ENCODE measurements at regions not wholly inside any gene's neighbourhood (a gene's known extent, or its start where the extent isn't known, plus 50 kb on each side); places are given as distances from the start of the nearest gene placed in this dataset.

DNA sequence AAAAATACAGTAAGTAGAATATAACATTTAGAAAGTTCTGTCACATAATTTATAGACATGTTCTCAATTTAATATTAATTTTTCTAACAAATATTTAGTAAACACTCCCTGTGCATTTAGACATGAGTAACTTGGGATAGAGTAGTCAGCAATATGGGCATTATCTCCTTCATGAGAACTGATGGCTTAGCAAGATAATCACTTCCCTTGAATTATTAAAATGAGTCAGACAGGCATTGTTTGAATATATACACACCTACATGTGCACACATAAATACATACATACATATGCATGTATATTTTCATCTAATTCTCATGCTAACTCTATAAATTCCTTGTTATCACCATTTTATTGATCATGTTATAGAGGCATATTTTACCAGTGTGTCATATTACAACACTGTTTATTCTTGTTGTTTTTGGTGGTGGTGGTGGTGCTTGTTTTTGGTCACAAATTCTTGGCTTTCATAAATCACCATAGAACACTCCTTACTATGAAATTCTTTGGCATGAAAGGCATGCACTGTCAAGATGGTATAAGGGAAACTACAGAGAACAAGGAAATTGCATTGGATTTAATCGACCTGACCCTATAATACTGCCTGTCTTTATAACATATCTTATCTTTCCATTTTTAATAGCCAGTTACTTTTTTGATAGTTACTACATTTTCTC, 434.5 kb upstream of the MANEA start:
- DNase-seq: no peak

DNA sequence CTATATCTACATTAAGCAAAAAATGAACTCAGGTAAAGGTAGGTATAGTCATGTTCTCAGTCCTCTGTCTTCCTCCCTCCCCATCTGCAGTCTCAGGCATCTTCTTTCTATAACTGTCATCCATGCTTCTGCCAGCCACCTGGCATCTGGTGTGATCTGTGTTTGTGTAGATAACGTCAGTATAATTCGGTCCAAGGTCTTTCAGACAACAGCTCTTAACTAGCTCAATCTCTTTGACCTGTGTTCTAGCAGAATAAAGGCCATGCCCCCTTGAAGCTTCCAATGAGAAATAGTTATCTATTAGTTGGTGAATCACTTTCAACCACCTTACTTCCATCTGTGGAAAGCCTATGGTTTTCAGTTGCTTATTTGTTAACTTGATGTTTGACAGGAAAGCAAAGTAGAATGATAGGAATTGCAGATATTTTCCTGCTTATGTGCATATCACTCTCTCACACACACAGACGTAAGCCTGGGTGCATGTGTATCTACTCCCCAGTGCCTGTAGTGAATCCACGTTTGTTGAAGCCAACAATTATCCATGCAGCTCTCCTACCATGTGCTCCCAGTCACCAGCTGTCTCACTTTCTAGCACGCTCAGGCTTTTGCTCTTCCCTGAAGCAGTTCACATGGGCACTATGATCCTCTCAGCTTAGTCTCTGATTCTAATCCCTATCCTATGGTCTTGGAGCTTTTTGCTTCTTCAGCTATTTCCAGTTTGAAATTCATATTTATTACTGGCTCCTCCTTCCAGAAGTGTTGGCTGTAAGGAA, 433.7 kb upstream of the MANEA start:
- DNase-seq: no peak

- no peak for DNase-seq
Observed at GRCh38 chr6:95145457-95145856, 431.9 kb upstream of the MANEA start.

GRCh38 chr6:95159557-95159956, 417.8 kb upstream of the MANEA start:
- no peak for DNase-seq

- DNase-seq: no peak
Observed at GRCh38 chr6:95169775-95170174, 407.6 kb upstream of the MANEA start.

- DNase-seq: no peak
Observed at GRCh38 chr6:95175927-95176675, 401.2 kb upstream of the MANEA start.

DNA sequence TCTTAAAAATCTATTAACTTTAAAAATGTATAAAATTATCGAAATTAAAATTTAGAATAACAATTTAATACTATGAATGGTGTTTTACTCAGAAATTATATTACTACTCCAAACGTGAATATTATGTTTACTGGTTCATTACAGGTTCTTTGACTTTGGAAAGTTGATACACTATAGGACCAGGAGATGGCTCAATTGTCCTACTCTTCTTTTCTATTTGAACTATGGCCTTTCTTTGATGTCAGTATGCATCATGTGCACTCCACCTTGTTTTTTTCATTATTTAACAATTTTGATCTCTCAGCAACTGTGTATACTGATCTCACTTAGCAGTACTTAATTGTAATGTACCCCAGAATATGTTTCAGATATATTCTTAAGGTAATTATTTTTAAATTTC, 391.5 kb upstream of the MANEA start:
- DNase-seq: no peak

- no peak for DNase-seq
Observed at GRCh38 chr6:95186710-95187109, 390.6 kb upstream of the MANEA start.

- no peak for DNase-seq
Observed at GRCh38 chr6:95197590-95197989, 379.7 kb upstream of the MANEA start.

GRCh38 chr6:95203153-95203754, 374.1 kb upstream of the MANEA start:
- DNase-seq: no peak

GRCh38 chr6:95204178-95204577, 373.2 kb upstream of the MANEA start:
- no peak for DNase-seq

- no peak for DNase-seq
Observed at GRCh38 chr6:95208621-95209020, 368.7 kb upstream of the MANEA start.

DNA sequence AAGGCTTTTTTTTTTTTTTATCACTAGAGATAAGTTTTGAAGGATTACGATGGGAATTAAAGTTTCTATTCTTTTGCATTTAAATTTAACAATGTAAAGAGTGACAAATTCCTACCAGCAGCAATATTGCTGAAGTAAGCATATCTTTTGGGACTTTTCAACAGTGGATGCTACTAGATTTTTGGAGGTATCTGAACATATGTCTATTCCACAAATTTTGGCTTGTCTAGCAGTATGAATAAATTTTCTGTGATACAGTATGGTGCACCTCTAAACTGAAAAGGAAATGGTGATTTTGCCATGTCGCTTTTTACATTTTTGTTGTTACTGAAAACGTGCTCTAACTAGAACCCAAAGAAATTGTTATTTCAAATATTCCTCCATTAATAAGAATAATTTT, 368.3 kb upstream of the MANEA start:
- no peak for DNase-seq

GRCh38 chr6:95216555-95216954, 360.8 kb upstream of the MANEA start:
- no peak for DNase-seq

DNA sequence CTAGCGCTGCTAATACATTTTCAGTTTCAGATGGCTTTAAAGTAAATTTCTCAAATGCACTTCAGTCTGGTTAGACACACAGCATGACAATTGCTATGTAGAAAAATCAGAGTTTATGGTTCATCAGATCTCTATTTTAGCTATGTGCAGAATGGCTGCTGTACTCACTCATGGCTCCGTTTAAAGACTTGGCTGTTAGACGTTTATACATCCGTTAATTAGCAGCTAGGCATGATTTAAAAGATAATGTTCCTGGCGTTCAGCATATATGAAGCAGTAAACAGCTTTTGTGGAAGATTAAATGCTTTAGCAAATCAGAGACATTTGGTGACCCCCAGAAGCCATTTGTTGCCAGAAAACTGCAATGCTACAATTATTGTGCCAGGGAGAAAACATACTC, 350.0 kb upstream of the MANEA start:
- DNase-seq: no peak

DNA sequence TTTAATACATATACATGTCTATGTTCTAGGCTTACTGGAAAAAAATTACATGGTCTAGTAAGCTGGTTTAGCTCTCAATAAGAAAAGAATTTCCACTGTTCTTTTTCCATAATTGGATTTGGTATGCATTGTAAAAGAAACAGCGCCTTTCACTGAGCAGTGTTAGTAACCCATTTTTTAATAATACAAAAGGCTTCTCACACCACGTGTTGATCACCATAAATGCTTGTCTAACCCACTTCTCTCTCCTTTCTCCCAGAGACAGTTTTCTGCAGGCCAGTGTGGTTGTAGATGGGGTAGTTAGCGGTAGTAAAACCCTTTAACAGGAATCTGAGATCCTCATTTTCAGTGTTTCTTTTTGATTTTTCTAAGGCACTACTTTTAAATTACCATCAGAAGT, 348.7 kb upstream of the MANEA start:
- DNase-seq: no peak

- DNase-seq: no peak
Observed at GRCh38 chr6:95230071-95230740, 347.1 kb upstream of the MANEA start.

DNA sequence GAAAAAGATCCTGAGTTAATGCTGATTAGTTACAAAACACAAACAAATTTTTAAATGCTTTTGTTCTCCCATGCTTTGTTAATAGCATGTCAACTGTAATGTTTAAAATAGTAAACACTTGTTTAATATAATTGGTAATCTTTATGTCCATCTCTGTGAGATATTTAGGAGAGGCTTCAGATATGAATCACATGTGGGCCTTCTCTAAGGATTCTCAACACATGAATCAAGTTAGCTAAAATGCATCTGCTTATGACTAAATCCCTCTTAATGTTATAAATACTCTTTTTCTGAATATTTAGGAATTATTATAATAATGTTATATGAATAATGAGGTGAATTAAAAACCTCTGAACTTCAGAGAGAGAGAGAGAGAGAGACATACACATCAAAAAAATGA, 345.9 kb upstream of the MANEA start:
- no peak for DNase-seq

DNA sequence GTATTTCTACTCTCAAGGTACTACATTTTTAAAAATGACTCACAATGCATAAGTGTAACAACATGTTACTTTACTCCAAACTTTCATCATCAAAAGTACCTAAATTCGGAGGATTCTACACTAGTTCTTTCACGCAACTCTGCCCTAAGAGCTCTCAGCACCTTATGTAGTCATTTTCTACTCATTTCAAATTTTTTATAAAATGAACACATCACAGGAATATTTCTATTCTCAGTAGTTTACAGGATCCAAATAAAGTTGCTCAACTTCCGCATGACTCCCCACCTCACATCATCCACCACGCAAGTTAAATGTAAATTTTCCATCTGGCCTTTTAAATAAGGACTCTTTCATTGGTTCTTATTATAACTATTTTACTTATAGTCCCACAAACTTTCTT, 344.9 kb upstream of the MANEA start:
- DNase-seq: no peak

- DNase-seq: no peak
Observed at GRCh38 chr6:95233879-95234278, 343.5 kb upstream of the MANEA start.

- no peak for DNase-seq
Observed at GRCh38 chr6:95240514-95240913, 336.8 kb upstream of the MANEA start.

GRCh38 chr6:95242560-95242959, 334.8 kb upstream of the MANEA start:
- DNase-seq: no peak

Measured in skin of body (tissue), 1 donor.